ENCODE measurements at regions not wholly inside any gene's neighbourhood (a gene's known extent, or its start where the extent isn't known, plus 50 kb on each side); places are given as distances from the start of the nearest gene placed in this dataset.

- Mint-ChIP-seq H3K36me3 (ENCODE audit: low read depth, unreplicated experiment) (no peaks in the 10 kb centered on the region), H3K4me1 (ENCODE audit: unreplicated experiment) (no peaks in the 10 kb centered on the region), H3K27ac (ENCODE audit: unreplicated experiment) (no peak overlapping the region), H3K4me3 (ENCODE audit: unreplicated experiment) (no peak overlapping the region), H3K9me3 (ENCODE audit: unreplicated experiment) (no peaks in the 10 kb centered on the region), H3K27me3 (ENCODE audit: unreplicated experiment) (peaks cover 4% of the 10 kb centered on the region)
- no peak for TF ChIP-seq CTCF (IDR thresholded peaks at IDR 0.05; ENCODE audit: unreplicated experiment)
- DNase-seq (ENCODE audit: low spot score) = no peak
Observed at GRCh38 chr11:119521551-119521950, 98.6 kb upstream of the THY1 start.

- Mint-ChIP-seq H3K27ac (ENCODE audit: unreplicated experiment) (no peak overlapping the region), H3K4me1 (ENCODE audit: unreplicated experiment) (no peaks in the 10 kb centered on the region), H3K4me3 (ENCODE audit: unreplicated experiment) (no peak overlapping the region), H3K36me3 (ENCODE audit: low read depth, unreplicated experiment) (no peaks in the 10 kb centered on the region), H3K9me3 (ENCODE audit: unreplicated experiment) (no peaks in the 10 kb centered on the region), H3K27me3 (ENCODE audit: unreplicated experiment) (peaks cover 4% of the 10 kb centered on the region)
- no peak for TF ChIP-seq CTCF (IDR thresholded peaks at IDR 0.05; ENCODE audit: unreplicated experiment)
- no peak for DNase-seq (ENCODE audit: low spot score)
Observed at GRCh38 chr11:119520966-119521365, 98.0 kb upstream of the THY1 start.

GRCh38 chr11:119520400-119520799, 97.4 kb upstream of the THY1 start:
- no peaks in the 10 kb centered on the region for H3K4me1 Mint-ChIP-seq (ENCODE audit: unreplicated experiment)
- no peak for TF ChIP-seq CTCF (IDR thresholded peaks at IDR 0.05; ENCODE audit: unreplicated experiment)
- no peak overlapping the region for H3K4me3 Mint-ChIP-seq (ENCODE audit: unreplicated experiment)
- no peak overlapping the region for H3K27ac Mint-ChIP-seq (ENCODE audit: unreplicated experiment)
- H3K9me3 Mint-ChIP-seq (ENCODE audit: unreplicated experiment) = no peaks in the 10 kb centered on the region
- H3K36me3 Mint-ChIP-seq (ENCODE audit: low read depth, unreplicated experiment) = no peaks in the 10 kb centered on the region
- H3K27me3 Mint-ChIP-seq (ENCODE audit: unreplicated experiment) = peaks cover 4% of the 10 kb centered on the region
- no peak for DNase-seq (ENCODE audit: low spot score)

GRCh38 chr11:119519796-119520195, 96.8 kb upstream of the THY1 start:
- no peak overlapping the region for H3K27ac Mint-ChIP-seq (ENCODE audit: unreplicated experiment)
- H3K4me3 Mint-ChIP-seq (ENCODE audit: unreplicated experiment) = no peak overlapping the region
- no peak for DNase-seq (ENCODE audit: low spot score)
- peaks cover 4% of the 10 kb centered on the region for H3K27me3 Mint-ChIP-seq (ENCODE audit: unreplicated experiment)
- H3K4me1 Mint-ChIP-seq (ENCODE audit: unreplicated experiment) = no peaks in the 10 kb centered on the region
- TF ChIP-seq CTCF (IDR thresholded peaks at IDR 0.05; ENCODE audit: unreplicated experiment) = no peak
- H3K36me3 Mint-ChIP-seq (ENCODE audit: low read depth, unreplicated experiment) = no peaks in the 10 kb centered on the region
- H3K9me3 Mint-ChIP-seq (ENCODE audit: unreplicated experiment) = no peaks in the 10 kb centered on the region

- H3K36me3 Mint-ChIP-seq (ENCODE audit: low read depth, unreplicated experiment) = no peaks in the 10 kb centered on the region
- no peaks in the 10 kb centered on the region for H3K9me3 Mint-ChIP-seq (ENCODE audit: unreplicated experiment)
- TF ChIP-seq CTCF (IDR thresholded peaks at IDR 0.05; ENCODE audit: unreplicated experiment) = no peak
- peak; percentile 64 for DNase-seq (ENCODE audit: low spot score)
- peaks cover 2% of the 10 kb centered on the region for H3K27me3 Mint-ChIP-seq (ENCODE audit: unreplicated experiment)
- H3K27ac Mint-ChIP-seq (ENCODE audit: unreplicated experiment) = no peak overlapping the region
- no peaks in the 10 kb centered on the region for H3K4me1 Mint-ChIP-seq (ENCODE audit: unreplicated experiment)
- no peak overlapping the region for H3K4me3 Mint-ChIP-seq (ENCODE audit: unreplicated experiment)
Observed at GRCh38 chr11:119518746-119519730, 96.1 kb upstream of the THY1 start.

Data from endothelial cell (in vitro differentiated cells).